ENCODE measurements at regions not wholly inside any gene's neighbourhood (a gene's known extent, or its start where the extent isn't known, plus 50 kb on each side); places are given as distances from the start of the nearest gene placed in this dataset.

GRCh38 chr13:36553491-36553890 lies 120.3 kb upstream of the SERTM1 start:
- CTCF ChIA-PET: no interaction called here

GRCh38 chr13:36555151-36555986 lies 118.5 kb upstream of the SERTM1 start:
- no peak for TF ChIP-seq CTCF (IDR thresholded peaks at IDR 0.05)
- H3K9me3 Mint-ChIP-seq: no peaks in the 10 kb centered on the region
- Histone ChIP-seq H3K4me1 (ENCODE audit: insufficient read depth, low read length) (no peaks in the 10 kb centered on the region), H3K27me3 (ENCODE audit: control insufficient read depth in 1 of 2, insufficient read depth in 2 of 2, low read length in 2 of 2) (no peaks in the 10 kb centered on the region), H3K36me3 (ENCODE audit: insufficient read depth, low read length) (no peaks in the 10 kb centered on the region), H3K27ac (ENCODE audit: low read depth in 1 of 2, low read length in 2 of 2) (no peak overlapping the region), H3K9me3 (ENCODE audit: control insufficient read depth in 1 of 2, insufficient read depth in 1 of 2, low read length in 2 of 2) (no peaks in the 10 kb centered on the region), H3K4me3 (ENCODE audit: low read length) (no peak overlapping the region)
- no peaks in the 10 kb centered on the region for H3K27me3 Mint-ChIP-seq
- H3K4me3 Mint-ChIP-seq: no peak overlapping the region
- CTCF ChIA-PET: no interaction called here
- no peaks in the 10 kb centered on the region for H3K4me1 Mint-ChIP-seq (ENCODE audit: low read depth)
- intact Hi-C loops (cut with DNase I, micrococcal nuclease): no loop called here
- POLR2A ChIA-PET: no interaction called here
- no peak overlapping the region for H3K27ac Mint-ChIP-seq
- no peak for ATAC-seq (ENCODE audit: poor library complexity)
- DNase-seq: no peak
- no peaks in the 10 kb centered on the region for H3K36me3 Mint-ChIP-seq (ENCODE audit: low read depth)

More at GRCh38 chr13:36553491-36553890, 120.3 kb upstream of the SERTM1 start:
- no peak for ATAC-seq (ENCODE audit: poor library complexity)
- H3K36me3 ChIP-seq (ENCODE audit: insufficient read depth, low read length): no peaks in the 10 kb centered on the region
- no peak overlapping the region for H3K27ac ChIP-seq (ENCODE audit: low read depth in 1 of 2, low read length in 2 of 2)
- Mint-ChIP-seq H3K4me1 (ENCODE audit: low read depth) (no peaks in the 10 kb centered on the region), H3K9me3 (no peaks in the 10 kb centered on the region), H3K27me3 (no peaks in the 10 kb centered on the region), H3K27ac (no peak overlapping the region), H3K36me3 (ENCODE audit: low read depth) (no peaks in the 10 kb centered on the region), H3K4me3 (no peak overlapping the region)
- H3K4me1 ChIP-seq (ENCODE audit: insufficient read depth, low read length): no peaks in the 10 kb centered on the region
- H3K4me3 ChIP-seq (ENCODE audit: low read length): no peak overlapping the region
- H3K9me3 ChIP-seq (ENCODE audit: control insufficient read depth in 1 of 2, insufficient read depth in 1 of 2, low read length in 2 of 2): no peaks in the 10 kb centered on the region
- intact Hi-C loops (cut with DNase I, micrococcal nuclease): no loop called here
- no peak for DNase-seq
- POLR2A ChIA-PET: no interaction called here
- H3K27me3 ChIP-seq (ENCODE audit: control insufficient read depth in 1 of 2, insufficient read depth in 2 of 2, low read length in 2 of 2): no peaks in the 10 kb centered on the region
- no peak for TF ChIP-seq CTCF (IDR thresholded peaks at IDR 0.05)

DNA sequence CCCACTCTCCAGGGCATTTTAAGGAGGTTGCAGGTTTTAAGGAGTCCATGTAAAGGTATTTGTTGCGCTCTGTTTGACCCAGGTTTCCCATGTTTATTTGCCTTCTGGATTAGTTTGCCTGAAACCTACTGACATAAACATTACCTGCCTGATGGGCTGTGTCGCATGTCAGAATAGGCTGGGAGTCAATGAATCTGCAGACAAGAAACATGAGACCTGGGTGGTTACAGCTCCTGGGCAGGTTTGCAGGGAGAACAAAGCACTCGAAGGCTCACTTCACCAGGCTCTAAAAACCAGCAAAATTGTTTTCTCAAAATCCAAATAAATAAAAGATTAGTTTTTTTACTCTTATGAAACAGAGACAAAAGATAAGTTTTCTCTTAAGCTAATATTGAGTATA lies 114.4 kb upstream of the SERTM1 start:
- Histone ChIP-seq H3K4me1 (ENCODE audit: insufficient read depth, low read length) (no peaks in the 10 kb centered on the region), H3K27me3 (ENCODE audit: control insufficient read depth in 1 of 2, insufficient read depth in 2 of 2, low read length in 2 of 2) (no peaks in the 10 kb centered on the region), H3K36me3 (ENCODE audit: insufficient read depth, low read length) (no peaks in the 10 kb centered on the region), H3K27ac (ENCODE audit: low read depth in 1 of 2, low read length in 2 of 2) (no peak overlapping the region), H3K9me3 (ENCODE audit: control insufficient read depth in 1 of 2, insufficient read depth in 1 of 2, low read length in 2 of 2) (no peaks in the 10 kb centered on the region), H3K4me3 (ENCODE audit: low read length) (no peak overlapping the region)
- Mint-ChIP-seq H3K36me3 (ENCODE audit: low read depth) (no peaks in the 10 kb centered on the region), H3K4me1 (ENCODE audit: low read depth) (no peaks in the 10 kb centered on the region), H3K27me3 (no peaks in the 10 kb centered on the region), H3K9me3 (no peaks in the 10 kb centered on the region), H3K27ac (no peak overlapping the region), H3K4me3 (no peak overlapping the region)
- no peak for TF ChIP-seq CTCF (IDR thresholded peaks at IDR 0.05)
- ATAC-seq (ENCODE audit: poor library complexity): no peak
- intact Hi-C loops (cut with DNase I, micrococcal nuclease): no loop called here
- ChIA-PET POLR2A (no interaction called here), CTCF (no interaction called here)
- no peak for DNase-seq
